Panc1 (cell line): ENCODE measurements at regions not wholly inside any gene's neighbourhood (a gene's known extent, or its start where the extent isn't known, plus 50 kb on each side); places are given as distances from the start of the nearest gene placed in this dataset.

Source experiments
- CTCF ChIP-seq: fragments of 450-650 bp; IDR thresholded peaks from 2 replicates; pipeline ENCODE4 v1.5.1; 2017; ENCODE audit warnings: mild to moderate bottlenecking
- POLR2AphosphoS5 ChIP-seq: IDR thresholded peaks from 2 replicates; pipeline ENCODE4 v1.6.1; 2012; ENCODE audit warnings: mild to moderate bottlenecking, low read depth, low read length, moderate library complexity
- REST ChIP-seq, 2 experiments: IDR thresholded peaks; 2 replicates each; pipeline ENCODE4 v1.6.1; 2011 to 2012; ENCODE audit warnings: low read depth in 2 of 2, control low read depth in 1 of 2, low read length in 1 of 2, mild to moderate bottlenecking in 1 of 2, moderate library complexity in 1 of 2; ENCODE audit not compliant: insufficient read depth in 1 of 2
- SIN3A ChIP-seq: IDR thresholded peaks from 2 replicates; pipeline ENCODE4 v1.6.1; 2012; ENCODE audit warnings: low read depth, mild to moderate bottlenecking, low read length, moderate library complexity, borderline replicate concordance; ENCODE audit not compliant: insufficient read depth
- TCF7L2 ChIP-seq: IDR thresholded peaks from 2 replicates; pipeline ENCODE4 v1.6.1; 2011; ENCODE audit warnings: mild to moderate bottlenecking, low read depth, low read length, inconsistent platforms

GRCh38 chr5:118146824-118147223, 841.5 kb downstream of the DTWD2 start:
- no peak for TF ChIP-seq POLR2AphosphoS5
- TF ChIP-seq REST (IDR thresholded peaks at IDR 0.05; ENCODE audit: insufficient read depth in 1 of 2, low read depth in 2 of 2, low read length in 1 of 2), result no peak
- TF ChIP-seq CTCF, result no peak
- no peak for TF ChIP-seq TCF7L2
- no peak for TF ChIP-seq SIN3A
